GM18868 (cell line): ENCODE measurements at regions not wholly inside any gene's neighbourhood (a gene's known extent, or its start where the extent isn't known, plus 50 kb on each side); places are given as distances from the start of the nearest gene placed in this dataset.

Experiments used
- ATAC-seq: cut with Tn5 transposase; IDR thresholded peaks from one replicate; pipeline ENCODE4 v1.9.1; 2021; ENCODE audit warnings: mild to moderate bottlenecking, moderate library complexity; ENCODE audit not compliant: unreplicated experiment

DNA sequence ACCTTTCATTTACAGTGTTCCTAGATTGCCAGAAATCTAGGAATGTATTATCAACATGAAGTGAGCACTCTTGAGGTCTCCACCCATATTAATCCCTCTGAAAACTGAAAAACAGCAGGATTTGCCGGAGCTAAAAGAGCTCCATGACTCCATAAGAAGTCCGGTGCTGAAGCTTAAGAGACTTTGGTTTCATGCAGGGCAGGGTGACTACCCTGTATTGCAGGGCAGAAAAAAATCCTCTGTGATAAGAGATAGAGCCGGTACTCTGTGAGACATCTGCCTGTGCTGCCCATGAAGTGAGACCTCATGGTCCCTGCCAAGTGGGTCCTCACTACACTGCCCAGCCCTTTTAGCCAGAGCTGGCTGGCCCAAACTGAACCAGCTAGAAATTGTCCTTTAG lies 127.2 kb upstream of the NPY2R start:
- ATAC-seq: no peak

DNA sequence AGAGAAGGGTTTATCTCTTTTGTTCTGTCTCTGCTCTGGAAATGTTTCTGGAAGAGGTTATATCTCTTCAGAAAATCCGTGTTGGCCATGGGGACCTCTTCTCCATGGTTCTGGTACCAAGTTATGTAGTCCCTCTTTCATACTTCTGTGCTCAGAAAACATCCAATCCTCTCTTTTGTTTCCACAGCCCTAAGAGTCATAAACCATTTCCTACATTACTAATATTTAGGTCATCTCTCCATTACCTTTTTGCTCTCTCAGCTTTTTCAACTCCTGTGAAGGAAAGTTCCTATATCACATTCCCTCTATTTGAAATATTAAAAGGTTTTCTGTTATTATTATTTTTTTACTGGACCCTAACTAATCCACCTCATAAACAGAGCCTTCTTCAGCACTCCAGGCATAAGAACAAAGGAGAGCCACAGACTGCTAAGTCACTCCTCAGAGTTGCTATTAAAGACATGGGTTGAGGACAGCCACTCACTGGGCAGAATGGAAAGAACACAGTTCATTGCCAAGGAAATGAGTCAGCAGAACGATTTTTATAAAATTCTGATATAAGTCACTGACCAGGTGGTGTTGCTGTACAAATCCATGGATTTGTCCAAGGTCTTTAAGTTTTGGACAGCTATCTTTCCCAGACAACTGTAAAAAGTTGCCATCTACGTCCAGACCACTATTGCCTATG lies 122.4 kb upstream of the NPY2R start:
- ATAC-seq: no peak

DNA sequence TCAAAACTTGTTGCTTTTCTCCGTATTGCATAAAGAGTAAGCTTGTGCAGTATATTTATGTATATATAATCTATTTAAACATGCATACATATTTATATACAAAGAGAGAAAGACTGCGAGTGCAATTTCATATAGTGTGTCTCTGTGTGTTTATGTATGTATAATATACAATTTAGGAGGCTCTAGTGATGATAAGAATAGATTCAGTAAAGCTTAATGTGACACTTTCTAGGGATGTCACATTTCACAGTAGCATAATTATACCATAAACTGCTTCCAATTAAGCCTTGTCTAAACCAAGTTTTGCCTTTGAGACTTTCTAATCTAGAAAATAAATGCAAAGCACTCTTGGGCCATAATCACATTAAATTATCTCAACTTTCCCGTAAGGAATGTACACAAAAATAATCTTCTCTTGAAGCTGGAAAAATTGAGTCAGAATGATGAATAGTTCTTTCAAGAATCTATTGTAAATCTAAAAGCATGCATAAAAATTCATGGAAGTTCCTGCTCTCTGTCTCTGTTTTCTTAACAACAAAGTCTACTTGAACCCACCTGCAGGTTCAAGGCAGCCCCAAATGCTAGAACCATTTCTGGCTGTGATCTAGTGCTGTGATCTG lies 114.1 kb upstream of the NPY2R start:
- no peak for ATAC-seq

DNA sequence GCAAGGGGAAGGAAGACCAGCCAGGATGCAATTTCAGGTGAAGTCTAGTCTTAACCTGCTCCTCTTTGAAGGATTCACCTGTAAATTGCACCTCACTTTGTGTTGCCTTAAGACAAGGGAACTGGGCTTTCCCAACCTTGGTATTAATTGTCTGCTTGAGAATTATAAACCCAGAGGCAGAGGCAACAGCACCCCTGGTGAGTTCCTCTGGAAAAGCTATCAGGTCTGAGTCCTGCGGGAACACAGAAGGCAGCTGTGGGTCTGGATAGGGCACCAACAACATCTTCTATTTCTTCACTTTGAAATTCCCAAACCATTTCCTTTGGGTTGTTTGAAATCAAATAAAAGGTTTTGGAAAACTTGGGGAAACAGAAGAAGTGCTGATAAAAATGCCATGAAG lies 109.2 kb upstream of the NPY2R start:
- ATAC-seq: no peak

DNA sequence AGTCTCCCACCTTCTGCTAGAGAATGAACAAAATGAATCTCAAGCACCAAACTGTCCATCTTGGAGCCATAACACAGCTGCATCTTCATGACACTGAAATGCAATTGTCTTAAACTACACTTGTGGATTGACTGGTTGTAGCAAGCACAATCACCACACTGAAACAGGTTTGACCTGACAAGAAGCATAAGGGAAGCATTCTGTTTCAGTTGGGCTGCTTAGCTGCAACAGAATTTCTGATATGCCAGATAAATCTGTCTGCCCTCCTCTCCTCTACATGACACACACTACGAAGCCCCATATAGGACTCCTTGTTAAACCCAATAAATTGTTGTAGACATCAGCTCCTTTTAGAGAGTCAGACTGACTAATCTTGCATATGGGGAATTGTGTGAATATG lies 101.8 kb upstream of the NPY2R start:
- ATAC-seq: no peak

DNA sequence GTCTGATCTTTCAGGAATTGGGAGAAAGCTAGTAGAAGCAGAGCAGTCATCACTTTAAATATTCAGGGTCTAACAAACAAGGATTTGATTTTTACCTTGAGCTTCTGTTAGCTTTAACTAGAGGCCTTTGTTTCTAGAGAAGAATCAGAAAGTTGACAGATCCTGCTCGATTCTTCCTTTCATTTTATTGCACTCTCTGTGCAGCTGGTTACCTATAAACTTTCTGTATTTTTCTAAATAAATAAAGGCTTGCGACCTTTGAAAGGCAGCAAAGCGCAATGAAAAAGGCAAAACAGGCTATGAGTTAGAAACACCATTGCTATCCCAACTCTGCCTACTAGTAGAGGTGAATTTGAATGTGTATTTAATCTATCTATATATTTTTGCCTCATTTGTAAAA lies 101.4 kb upstream of the NPY2R start:
- no peak for ATAC-seq

DNA sequence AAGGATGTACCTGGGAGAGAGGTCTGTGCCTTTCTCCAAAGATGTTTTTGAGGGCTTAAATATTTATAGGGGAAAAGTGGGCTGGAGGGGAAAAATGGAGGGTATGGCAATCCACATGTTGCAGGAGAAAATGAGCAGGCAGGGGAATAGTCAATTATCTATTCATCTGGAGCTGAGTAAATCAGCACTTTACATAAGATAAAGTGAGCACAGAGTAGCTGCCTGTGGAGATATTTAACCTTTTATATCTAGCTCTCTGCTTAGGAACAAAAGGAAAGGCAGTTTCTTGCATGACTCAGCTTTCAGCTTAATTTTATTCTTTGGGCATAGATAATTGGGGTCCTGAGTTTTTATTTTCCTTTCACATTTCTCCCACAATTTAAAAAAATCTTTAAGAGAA lies 93.6 kb upstream of the NPY2R start:
- ATAC-seq: no peak

DNA sequence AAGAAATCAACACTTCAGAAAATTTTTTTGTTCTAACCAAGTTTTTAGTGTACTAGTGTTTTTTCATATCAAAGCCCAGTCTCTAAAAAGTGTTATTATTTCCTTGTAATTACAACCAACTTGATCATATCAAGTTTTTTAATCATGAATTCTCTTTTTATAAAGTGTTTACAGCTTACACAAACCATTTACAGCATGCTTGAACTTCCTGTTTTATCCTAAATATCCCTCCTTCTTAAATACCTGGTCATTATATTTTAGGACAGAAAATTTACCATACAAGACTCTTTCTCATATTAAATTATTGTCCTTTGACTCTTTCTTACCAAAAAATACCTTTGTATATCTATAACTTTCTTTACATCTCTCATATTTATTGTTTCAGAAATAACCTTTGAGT lies 89.4 kb upstream of the NPY2R start:
- no peak for ATAC-seq

DNA sequence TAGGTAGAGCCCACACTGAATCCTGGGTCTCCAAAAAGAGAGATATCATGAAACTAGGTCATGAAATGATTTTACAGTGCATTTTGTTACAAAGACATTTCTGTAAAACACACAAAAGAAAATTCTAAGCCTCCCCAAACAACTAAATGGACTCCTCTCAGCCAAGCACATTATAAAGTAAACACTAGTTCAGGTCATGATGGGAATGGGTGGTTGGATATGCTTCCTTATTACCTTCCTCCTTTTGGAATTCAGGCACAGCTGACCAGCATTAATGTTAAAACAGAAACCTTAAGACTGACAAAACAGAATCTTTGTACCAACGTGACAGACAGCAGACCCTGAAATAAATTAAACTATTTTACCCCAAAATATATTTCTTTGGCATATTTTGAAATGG lies 87.9 kb upstream of the NPY2R start:
- ATAC-seq: no peak

DNA sequence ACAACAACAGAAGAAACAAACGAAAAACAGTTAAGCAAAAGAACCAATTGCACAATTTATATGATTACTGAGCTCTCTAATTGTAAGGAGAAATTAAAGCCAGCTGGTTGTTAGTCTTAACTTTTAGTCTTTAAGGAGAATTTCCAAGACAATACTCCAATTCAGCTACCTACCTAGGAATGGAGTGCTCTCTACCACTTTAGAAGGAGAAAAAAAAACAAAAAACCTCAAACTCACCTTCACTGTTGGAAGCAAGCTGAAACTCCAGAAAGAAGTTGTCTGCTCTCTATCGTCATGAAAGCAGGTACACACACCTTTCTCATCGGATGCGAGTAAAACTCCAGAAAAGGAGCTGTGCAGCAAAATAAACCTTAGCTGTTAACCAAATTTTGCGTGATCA lies 86.1 kb upstream of the NPY2R start:
- no peak for ATAC-seq

DNA sequence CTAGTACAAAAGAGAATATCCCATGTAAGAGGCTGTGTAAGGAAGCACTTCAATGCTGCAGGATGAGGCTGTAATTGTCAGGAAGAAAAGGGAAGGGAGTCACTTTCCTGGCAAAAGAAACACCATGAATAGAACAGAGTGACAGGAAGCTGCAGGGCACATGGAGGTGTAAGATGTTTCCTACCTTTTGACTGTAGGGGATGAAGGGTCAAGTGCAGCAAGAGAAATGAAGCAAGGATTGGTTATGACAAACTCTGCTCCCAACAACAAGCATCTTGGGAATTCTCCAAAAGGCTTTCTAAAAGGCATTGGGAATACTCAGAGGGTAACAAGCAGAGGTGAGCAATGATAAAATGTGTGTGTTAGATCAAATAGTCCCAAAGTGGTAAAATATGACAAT lies 74.3 kb upstream of the NPY2R start:
- no peak for ATAC-seq

DNA sequence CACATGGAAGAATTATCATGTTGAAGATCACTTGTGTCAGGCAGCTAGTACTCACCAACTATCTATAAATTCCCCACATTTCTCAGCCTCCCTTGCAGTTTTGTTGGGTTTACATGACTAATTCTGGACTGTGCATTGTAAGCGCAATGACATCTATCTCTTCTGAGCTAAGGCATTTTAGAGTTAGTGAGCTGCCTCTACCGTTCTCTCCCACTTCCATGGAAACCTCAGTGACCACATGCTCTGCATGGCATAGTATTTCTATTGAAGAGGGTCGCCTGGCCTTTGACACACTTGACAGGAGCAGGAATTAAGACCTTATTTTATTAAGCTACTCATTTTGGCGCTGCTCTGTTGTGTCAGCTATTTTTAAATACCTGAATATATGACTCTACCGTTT lies 67.5 kb upstream of the NPY2R start:
- ATAC-seq: no peak

DNA sequence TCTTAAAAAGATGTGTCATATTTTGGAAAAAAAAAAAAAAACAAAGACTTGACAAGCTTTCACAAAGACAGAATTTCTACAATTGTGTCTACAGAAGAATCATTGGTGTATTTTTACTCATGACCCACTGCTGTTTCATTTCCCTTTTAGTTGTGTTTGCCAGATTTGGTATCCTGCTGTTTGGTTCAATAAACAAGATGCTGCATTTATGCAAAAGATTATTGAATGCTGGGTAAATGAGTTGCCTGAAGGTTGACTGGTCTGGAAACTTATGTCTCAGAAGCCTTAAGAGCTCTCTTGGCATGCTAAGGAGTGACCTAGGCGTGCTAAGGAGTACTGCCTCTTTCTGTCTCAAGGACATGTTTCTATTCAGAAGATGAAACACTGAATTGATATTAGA lies 64.9 kb upstream of the NPY2R start:
- no peak for ATAC-seq
